ENCODE measurements at regions not wholly inside any gene's neighbourhood (a gene's known extent, or its start where the extent isn't known, plus 50 kb on each side); places are given as distances from the start of the nearest gene placed in this dataset.

GRCh38 chr5:58356662-58357061 lies 103.2 kb downstream of the PLK2 start:
- TF ChIP-seq CTCF (IDR thresholded peaks at IDR 0.05) (no peak), EZH2phosphoT487 (IDR thresholded peaks at IDR 0.05) (no peak)
